Uterus (tissue), 3 donors: ENCODE measurements at regions not wholly inside any gene's neighbourhood (a gene's known extent, or its start where the extent isn't known, plus 50 kb on each side); places are given as distances from the start of the nearest gene placed in this dataset.

Source experiments
- DNase-seq, 2 donors: peaks; one replicate each; pipeline ENCODE4 v3.0.0-alpha.2; 2019 to 2020
- H3K27ac ChIP-seq, 2 donors: fragments of 200-600 bp; sonication (generic); 1 replicate in 1 of 2; 2 replicates in 1 of 2; pipeline ENCODE4 v1.5.1; 2016 to 2018
- H3K27me3 ChIP-seq, 2 donors: fragments of 200-600 bp; sonication (generic); one replicate each; pipeline ENCODE4 v1.5.1; 2018 to 2019; ENCODE audit warnings: control low read depth in 1 of 2
- H3K36me3 ChIP-seq, 2 donors: fragments of 200-600 bp; sonication (generic); one replicate each; pipeline ENCODE4 v1.5.1; 2019; ENCODE audit warnings: control low read depth in 1 of 2
- H3K4me1 ChIP-seq, 2 donors: fragments of 200-600 bp; sonication (generic); one replicate each; pipeline ENCODE4 v1.5.1; 2018 to 2019; ENCODE audit warnings: control low read depth in 1 of 2
- H3K4me3 ChIP-seq, 2 donors: fragments of 200-600 bp; sonication (generic); 1 replicate in 1 of 2; 2 replicates in 1 of 2; pipeline ENCODE4 v1.5.1; 2018 to 2019; ENCODE audit warnings: mild to moderate bottlenecking in 1 of 2
- H3K9me3 ChIP-seq, 2 donors: fragments of 200-600 bp; sonication (generic); one replicate each; pipeline ENCODE4 v1.5.1; 2019; ENCODE audit warnings: control low read depth in 1 of 2
- CTCF ChIP-seq, 4 experiments: fragments of 200-600 bp in 2 of 4; fragments of 450-650 bp in 2 of 4; sonication (generic) in 2 of 4; IDR thresholded peaks; one replicate each; pipeline ENCODE4 v1.5.1; 2016 to 2019; ENCODE audit warnings: antibody characterized with exemption in 4 of 4, mild to moderate bottlenecking in 2 of 4, moderate library complexity in 1 of 4
- POLR2A ChIP-seq, 2 donors: fragments of 450-650 bp; IDR thresholded peaks; one replicate each; pipeline ENCODE4 v1.6.1; 2016; ENCODE audit warnings: antibody characterized with exemption in 2 of 2, mild to moderate bottlenecking in 1 of 2, moderate library complexity in 1 of 2
- intact Hi-C: fragments of 100-400 bp; cut with DNase I; formaldehyde crosslinking; loops from one replicate; pipeline ENCODE4 v1.15.1; 2023; ENCODE audit warnings: low total_unique reads
- donor health status: DM: yes; HTN: yes; CAD: no.

- no peak for DNase-seq
- Histone ChIP-seq H3K4me1 (no peaks in the 10 kb centered on the region), H3K27me3 (no peaks in the 10 kb centered on the region), H3K9me3 (no peaks in the 10 kb centered on the region), H3K4me3 (no peak overlapping the region), H3K36me3 (no peaks in the 10 kb centered on the region), H3K27ac (no peak overlapping the region)
- intact Hi-C loops = no loop called here
- no peak for TF ChIP-seq CTCF (IDR thresholded peaks at IDR 0.05)
- TF ChIP-seq POLR2A (IDR thresholded peaks at IDR 0.05) = no peak
Observed at GRCh38 chr22:48756146-48757111, 1071.2 kb downstream of the BRD1 start.

DNA sequence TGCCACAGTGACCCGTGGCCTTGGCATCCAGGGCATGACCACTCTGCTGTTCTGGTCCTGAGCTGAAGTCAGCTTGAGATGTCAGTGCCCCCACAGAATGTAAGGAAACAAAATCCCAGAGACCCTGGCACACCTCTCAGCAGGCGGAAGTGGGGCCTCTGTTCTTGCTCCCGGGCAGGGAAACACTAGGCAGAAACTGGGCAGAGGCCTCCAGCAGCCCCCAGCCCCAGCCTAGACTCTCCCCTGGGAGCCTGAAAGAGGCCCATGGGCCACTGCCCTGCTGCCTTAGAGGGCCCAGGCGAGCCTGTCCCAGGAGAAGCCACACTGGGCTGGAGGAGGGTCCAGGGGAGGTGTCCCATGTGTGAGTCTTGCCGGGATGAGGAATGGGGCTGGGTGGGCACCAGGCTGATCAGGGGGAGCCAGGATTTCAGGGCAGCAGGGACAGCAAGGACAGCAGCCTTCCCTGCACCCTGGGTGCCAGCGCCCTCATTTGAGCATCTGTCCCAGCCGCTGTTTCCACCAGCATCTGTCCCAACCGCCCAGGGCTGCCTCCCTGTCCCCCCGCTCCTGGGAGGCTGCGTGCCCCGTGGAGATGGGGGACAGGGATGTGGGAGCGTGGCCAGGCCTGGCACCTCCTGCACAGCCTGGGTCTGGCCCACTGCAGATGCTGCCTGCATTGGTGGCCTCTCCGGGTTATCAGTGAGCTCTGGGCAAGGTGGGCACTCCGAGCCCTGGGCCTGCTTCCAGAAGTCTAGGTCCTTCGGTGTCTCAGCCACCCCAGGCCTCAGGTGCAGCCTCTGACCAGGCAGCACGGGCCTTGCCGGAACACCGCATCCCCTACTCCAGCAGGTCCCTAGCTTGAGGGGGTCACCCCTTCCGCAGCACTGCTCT lies 1072.4 kb downstream of the BRD1 start:
- no peaks in the 10 kb centered on the region for H3K27me3 ChIP-seq
- H3K27ac ChIP-seq = no peak overlapping the region
- H3K36me3 ChIP-seq = no peaks in the 10 kb centered on the region
- intact Hi-C loops = no loop called here
- DNase-seq = no peak
- no peak for TF ChIP-seq POLR2A (IDR thresholded peaks at IDR 0.05)
- TF ChIP-seq CTCF (IDR thresholded peaks at IDR 0.05) = no peak
- no peaks in the 10 kb centered on the region for H3K9me3 ChIP-seq
- no peak overlapping the region for H3K4me3 ChIP-seq
- H3K4me1 ChIP-seq = no peaks in the 10 kb centered on the region

GRCh38 chr22:48754611-48755058 lies 1073.0 kb downstream of the BRD1 start:
- no peaks in the 10 kb centered on the region for H3K4me1 ChIP-seq
- no peak for TF ChIP-seq CTCF (IDR thresholded peaks at IDR 0.05)
- no peak for TF ChIP-seq POLR2A (IDR thresholded peaks at IDR 0.05)
- intact Hi-C loops = no loop called here
- no peaks in the 10 kb centered on the region for H3K9me3 ChIP-seq
- H3K36me3 ChIP-seq = no peaks in the 10 kb centered on the region
- DNase-seq = no peak
- no peak overlapping the region for H3K27ac ChIP-seq
- no peaks in the 10 kb centered on the region for H3K27me3 ChIP-seq
- H3K4me3 ChIP-seq = no peak overlapping the region

DNA sequence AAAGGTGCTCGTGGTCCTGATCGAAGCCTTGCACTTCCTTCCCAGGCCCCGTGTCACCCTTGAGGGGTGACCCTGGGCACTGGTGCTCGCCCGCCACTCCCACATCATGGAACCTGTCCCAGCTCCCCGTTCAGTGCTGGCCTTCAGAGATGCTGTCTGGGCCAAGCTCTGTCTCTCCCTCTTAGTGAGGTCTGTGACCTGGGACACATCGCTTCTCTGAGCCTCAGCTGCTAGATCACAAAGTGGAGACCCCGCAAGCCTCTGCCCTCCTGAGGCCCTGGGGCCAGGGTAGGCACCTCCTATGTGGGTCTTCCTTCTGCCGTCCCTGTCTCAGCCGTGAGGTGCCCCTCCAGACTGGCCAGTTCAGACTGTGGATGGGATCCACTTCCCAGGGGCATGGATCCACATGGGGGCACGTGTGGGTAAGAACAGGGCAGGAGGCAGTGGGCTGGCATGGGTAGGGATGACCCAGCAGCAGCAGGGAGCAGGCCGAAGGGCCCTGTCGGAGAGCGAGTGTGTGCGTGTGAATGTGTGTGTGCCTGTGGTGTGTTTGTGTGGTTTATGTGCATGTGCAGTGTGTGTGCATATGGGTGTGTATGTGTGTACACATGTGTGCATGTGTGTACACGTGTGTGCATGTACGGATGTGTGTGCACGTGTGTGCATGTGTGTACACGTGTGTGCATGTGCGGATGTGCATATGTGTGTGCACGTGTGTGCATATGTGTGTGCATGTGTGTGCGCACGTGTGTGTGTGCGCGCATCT lies 1073.7 kb downstream of the BRD1 start:
- H3K9me3 ChIP-seq = no peaks in the 10 kb centered on the region
- H3K27me3 ChIP-seq = no peaks in the 10 kb centered on the region
- no peak overlapping the region for H3K27ac ChIP-seq
- DNase-seq = no peak
- no peak overlapping the region for H3K4me3 ChIP-seq
- no peaks in the 10 kb centered on the region for H3K36me3 ChIP-seq
- intact Hi-C loops = no loop called here
- no peaks in the 10 kb centered on the region for H3K4me1 ChIP-seq
- no peak for TF ChIP-seq CTCF (IDR thresholded peaks at IDR 0.05)
- TF ChIP-seq POLR2A (IDR thresholded peaks at IDR 0.05) = no peak
